SK-N-MC (cell line): ENCODE measurements at regions not wholly inside any gene's neighbourhood (a gene's known extent, or its start where the extent isn't known, plus 50 kb on each side); places are given as distances from the start of the nearest gene placed in this dataset.

Experiments
- EZH2 ChIP-seq: fragments of 200-600 bp; sonication (generic); IDR thresholded peaks from one replicate; pipeline ENCODE4 v1.6.1; 2017; ENCODE audit warnings: antibody characterized with exemption
- FOXP2 ChIP-seq: optimal IDR thresholded peaks from 2 replicates; pipeline ENCODE3; 2011; ENCODE audit warnings: mild to moderate bottlenecking, moderate library complexity; ENCODE audit not compliant: insufficient read depth; ENCODE audit errors: extremely low read length, control extremely low read depth
- POLR2AphosphoS5 ChIP-seq: IDR thresholded peaks from 2 replicates; pipeline ENCODE4 v1.6.1; 2012; ENCODE audit warnings: mild to moderate bottlenecking, low read depth, low read length, borderline replicate concordance

DNA sequence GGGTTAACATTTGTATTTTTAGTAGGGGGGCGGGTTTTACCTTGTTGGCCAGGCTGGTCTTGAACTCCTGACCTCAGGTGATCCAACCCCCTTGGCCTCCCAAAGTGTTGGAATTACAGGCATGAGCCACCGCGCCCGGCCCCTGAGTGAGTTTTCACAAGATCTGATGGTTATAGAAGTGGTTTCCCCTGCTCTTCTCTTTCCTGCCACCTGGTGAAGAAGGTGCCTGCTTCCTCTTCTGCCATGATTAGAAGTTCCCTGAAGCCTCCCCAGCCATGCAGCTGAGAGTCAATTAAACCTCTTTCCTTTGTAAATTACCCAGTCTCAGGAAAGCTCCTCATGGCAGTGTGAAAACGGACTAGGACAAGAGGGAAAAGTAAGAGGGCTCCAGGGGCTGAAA is 259.1 kb upstream of the PLET1 start:
- no peak for TF ChIP-seq EZH2
- TF ChIP-seq POLR2AphosphoS5, result no peak
- no peak for TF ChIP-seq FOXP2
